ENCODE measurements at regions not wholly inside any gene's neighbourhood (a gene's known extent, or its start where the extent isn't known, plus 50 kb on each side); places are given as distances from the start of the nearest gene placed in this dataset.
"Not testable (repeated sequence)": the region's sequence is repeated elsewhere in the genome, so short reads cannot be mapped to it uniquely, and the experiment has no call there.

DNA sequence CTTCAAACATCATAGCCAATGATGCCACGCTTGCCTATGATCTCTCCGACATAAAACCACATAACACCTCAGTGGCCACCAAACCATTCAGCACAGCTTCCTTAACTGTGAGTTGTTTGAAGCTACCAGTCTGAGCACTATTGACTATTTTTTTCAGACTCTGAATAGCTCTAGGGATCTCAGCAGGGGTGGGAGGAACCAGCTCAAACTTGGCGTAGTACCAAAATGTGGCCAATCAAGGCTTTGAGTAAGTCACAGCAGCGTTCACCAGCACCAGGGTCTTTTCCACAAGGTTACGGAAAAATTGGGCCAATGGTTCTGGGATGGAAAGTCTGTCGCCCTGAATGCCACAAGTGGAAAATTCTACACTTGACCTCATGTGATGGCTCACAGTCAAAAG, 70.6 kb downstream of the SMPDL3A start:
- no peak for DNase-seq (ENCODE audit: low read depth)

DNA sequence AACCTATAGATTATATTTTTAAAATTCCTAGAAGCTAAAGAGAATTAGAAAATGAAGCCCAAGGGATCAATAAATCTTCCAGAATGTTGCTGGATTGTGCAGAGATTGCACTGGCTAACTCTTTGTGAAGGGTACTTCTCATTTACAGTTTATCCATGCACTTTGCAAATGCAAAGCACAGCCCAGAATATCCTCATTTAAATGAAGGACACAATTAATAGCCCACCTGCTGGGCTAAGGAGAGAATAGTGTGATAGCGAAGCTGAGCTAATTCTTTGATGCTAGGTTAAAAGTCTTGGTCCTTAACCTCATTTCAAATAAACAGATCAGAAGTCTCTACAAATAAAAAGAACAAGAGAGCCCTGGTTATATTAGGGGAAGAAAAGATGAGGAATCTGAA, 72.5 kb downstream of the SMPDL3A start:
- no peak for DNase-seq (ENCODE audit: low read depth)

GRCh38 chr6:122868137-122868536, 79.1 kb downstream of the SMPDL3A start:
- DNase-seq (ENCODE audit: low read depth), result no peak

- DNase-seq (ENCODE audit: low read depth), result peak; percentile 28
Observed at GRCh38 chr6:122869437-122870024, 80.5 kb downstream of the SMPDL3A start.

- DNase-seq (ENCODE audit: low read depth), result no peak
Observed at GRCh38 chr6:122871079-122871478, 82.0 kb downstream of the SMPDL3A start.

- no peak for DNase-seq (ENCODE audit: low read depth)
Observed at GRCh38 chr6:122872311-122872710, 83.3 kb downstream of the SMPDL3A start.

- DNase-seq (ENCODE audit: low read depth), result no peak
Observed at GRCh38 chr6:122877302-122877701, 88.2 kb downstream of the SMPDL3A start.

DNA sequence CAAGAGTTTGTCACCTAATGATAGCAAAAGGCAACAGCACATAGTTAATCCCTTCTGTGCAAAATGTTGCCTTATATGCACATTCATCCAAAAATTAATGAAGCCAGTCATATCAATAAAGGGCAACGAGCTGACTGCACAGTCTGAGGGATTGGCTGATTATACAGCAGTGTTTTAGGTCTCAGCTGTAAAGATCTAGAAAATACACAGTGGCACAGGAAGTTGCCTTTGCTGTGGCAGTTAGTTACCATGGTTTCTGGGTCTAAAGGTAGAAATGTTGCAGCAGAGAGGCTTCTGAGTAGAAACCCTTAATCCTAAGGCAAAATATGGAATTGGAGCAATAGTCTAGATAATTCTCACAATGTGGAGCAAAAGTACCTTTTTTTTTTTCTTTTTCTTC, 89.7 kb downstream of the SMPDL3A start:
- DNase-seq (ENCODE audit: low read depth), result no peak

DNA sequence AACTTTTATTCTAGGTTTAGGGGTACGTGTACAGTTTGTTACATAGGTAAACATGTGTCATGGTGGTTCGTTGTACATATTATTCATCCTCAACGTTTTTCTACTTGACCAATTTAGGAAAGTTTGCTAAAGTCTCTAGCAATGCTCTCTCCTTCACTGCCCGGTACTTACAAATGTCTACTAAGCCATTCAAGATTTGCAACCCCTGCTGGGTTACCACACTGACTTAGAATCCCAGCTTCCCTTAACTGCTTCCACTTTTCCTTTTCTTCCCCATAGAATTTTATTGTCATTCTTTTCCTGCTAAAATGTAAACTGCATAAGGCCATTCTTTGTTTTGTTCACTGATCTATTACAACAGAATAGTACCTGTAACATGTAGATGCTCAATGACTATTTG, 97.4 kb downstream of the SMPDL3A start:
- DNase-seq (ENCODE audit: low read depth), result no peak

- no peak for DNase-seq (ENCODE audit: low read depth)
Observed at GRCh38 chr6:122887941-122888340, 98.9 kb downstream of the SMPDL3A start.

- not testable (repeated sequence) for DNase-seq (ENCODE audit: low read depth)
Observed at GRCh38 chr6:122888680-122889079, 99.6 kb downstream of the SMPDL3A start.

- no peak for DNase-seq (ENCODE audit: low read depth)
Observed at GRCh38 chr6:122890250-122890649, 101.2 kb downstream of the SMPDL3A start.

GRCh38 chr6:122894791-122895190, 101.2 kb upstream of the CLVS2 start:
- no peak for DNase-seq (ENCODE audit: low read depth)

DNA sequence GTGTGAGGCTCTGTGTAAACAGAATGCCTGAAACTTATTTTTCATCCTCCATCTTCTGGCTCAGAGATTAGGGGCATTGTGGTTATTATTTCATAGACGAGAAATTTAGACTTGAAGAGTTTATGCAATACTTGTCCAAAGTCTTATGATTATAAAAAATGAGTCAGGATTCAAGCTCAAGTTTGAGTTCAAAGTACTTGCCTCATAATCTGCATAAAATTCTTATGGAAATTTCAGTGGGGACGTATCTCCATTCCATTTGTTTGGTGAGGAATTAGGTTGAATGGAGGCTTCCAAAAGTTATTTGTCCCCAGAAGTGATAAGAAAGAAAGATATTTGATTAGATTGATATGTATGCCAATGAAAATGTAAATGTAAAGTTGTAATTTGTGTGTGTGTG, 93.7 kb upstream of the CLVS2 start:
- no peak for DNase-seq (ENCODE audit: low read depth)

GRCh38 chr6:122903266-122903915, 92.6 kb upstream of the CLVS2 start:
- no peak for DNase-seq (ENCODE audit: low read depth)

- DNase-seq (ENCODE audit: low read depth), result no peak
Observed at GRCh38 chr6:122904166-122904565, 91.9 kb upstream of the CLVS2 start.

- DNase-seq (ENCODE audit: low read depth), result no peak
Observed at GRCh38 chr6:122913558-122913957, 82.5 kb upstream of the CLVS2 start.

- no peak for DNase-seq (ENCODE audit: low read depth)
Observed at GRCh38 chr6:122918714-122919113, 77.3 kb upstream of the CLVS2 start.

DNA sequence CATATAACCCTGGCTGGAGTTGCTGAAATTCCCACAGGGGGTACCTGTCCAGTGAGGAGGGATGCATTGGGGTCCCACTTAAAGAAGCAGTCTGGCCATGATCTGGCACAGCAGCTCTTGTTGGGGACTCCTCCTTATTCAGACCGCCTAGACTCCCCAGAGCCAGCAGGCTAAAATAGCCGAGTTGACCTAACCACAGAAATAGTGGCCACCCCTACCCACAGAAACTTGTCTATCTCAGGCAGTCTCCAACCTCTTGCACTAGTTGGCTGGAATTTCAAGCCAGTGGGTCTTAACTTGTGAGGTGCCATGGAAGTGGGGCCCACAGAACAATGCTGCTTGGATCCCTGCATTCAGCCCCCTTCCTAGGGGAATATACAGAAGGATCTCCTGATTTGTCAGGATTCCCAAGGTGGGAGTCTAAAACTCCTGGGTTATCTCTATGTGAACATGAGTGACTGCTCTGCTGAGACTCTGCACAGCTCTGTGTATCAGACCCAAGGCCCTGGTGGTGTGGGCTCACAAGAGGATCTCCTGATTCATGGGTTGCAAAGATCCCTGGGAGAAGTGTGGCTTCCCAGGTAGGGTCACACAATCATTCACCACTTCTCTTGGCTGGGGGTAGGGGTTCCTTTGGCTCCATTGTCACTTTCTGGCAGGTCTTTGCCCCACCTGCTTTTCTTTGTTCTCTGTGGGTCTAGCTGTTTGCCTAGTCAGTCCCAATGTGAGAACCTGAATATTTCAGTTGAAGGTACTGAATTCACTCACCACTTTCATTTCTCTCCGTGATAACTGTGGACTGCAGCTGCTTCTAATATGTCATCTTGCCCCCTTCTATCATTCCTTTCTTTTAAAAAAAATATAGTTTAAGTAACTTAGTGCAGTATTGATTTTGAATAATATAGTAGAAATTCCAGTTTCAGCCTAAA, 65.5 kb upstream of the CLVS2 start:
- DNase-seq (ENCODE audit: low read depth), result no peak

DNA sequence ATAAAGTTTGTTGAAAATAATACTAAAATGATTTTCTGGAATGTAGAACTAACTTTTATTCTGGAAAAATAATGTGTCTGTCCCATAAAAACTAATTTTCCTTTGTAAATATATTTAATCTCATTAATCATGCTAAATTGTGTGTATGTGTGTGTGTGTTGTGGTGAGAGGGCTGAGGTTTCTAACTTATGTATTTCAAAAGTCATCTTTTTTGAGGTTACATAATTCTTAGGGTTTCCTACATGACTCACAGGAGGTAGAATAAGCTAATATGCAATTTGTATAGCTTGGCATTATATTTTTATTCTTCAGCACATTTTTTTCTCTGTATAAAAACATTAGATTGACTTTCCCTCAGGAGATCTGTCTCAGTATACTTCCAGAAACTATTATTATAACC, 64.1 kb upstream of the CLVS2 start:
- DNase-seq (ENCODE audit: low read depth), result no peak

DNA sequence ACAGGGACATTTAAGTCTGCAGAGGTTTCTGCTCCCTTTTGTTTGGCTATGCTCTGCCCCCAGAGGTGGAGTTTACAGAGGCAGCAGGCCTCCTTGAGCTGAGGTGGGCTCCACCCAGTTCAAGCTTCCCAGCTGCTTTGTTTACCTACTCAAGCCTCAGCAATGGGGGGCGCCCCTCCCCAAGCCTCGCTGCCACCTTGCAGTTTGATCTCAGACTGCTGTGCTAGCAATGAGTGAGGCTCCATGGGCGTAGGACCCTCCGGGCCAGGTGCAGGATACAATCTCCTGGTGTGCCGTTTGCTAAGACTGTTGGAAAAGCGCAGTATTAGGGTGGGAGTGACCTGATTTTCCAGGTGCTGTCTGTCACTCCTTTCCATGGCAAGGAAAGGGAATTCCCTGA, 51.1 kb upstream of the CLVS2 start:
- DNase-seq (ENCODE audit: low read depth), result not testable (repeated sequence)

Data from fibroblast of the conjunctiva (primary cell).